RWPE1 (cell line): ENCODE measurements at regions not wholly inside any gene's neighbourhood (a gene's known extent, or its start where the extent isn't known, plus 50 kb on each side); places are given as distances from the start of the nearest gene placed in this dataset.

Experiments
- CTCF ChIA-PET: fragments of 350-600 bp; sonication (Branson Sonifier 250); formaldehyde crosslinking; extraction: SDS; loops from one replicate; lab custom pipeline; 2021; lab: Yijun Ruan, JAX
- POLR2A ChIA-PET: fragments of 400-600 bp; formaldehyde crosslinking; extraction: SDS; loops from one replicate; lab custom pipeline; 2020; ENCODE audit warnings: antibody characterized with exemption; ENCODE audit not compliant: low non-redundant PET; lab: Yijun Ruan, JAX
- DNase-seq: peaks from one replicate; pipeline ENCODE4 v3.0.0; 2012; ENCODE audit warnings: low spot score
- H3K27ac ChIP-seq: fragments of 450-650 bp; 2 replicates; pipeline ENCODE4 v1.5.1; 2017
- CTCF ChIP-seq: fragments of 450-650 bp; conservative IDR thresholded peaks from 2 replicates; pipeline ENCODE4 v1.5.1; 2017; ENCODE audit warnings: low read depth, mild to moderate bottlenecking

GRCh38 chr2:217340899-217341298 lies 481.0 kb upstream of the TNP1 start:
- POLR2A ChIA-PET, result no interaction called here
- TF ChIP-seq CTCF, result no peak
- no peak for DNase-seq
- CTCF ChIA-PET, result no interaction called here
- H3K27ac ChIP-seq, result no peak overlapping the region

GRCh38 chr2:217340176-217340575 lies 480.3 kb upstream of the TNP1 start:
- CTCF ChIA-PET, result no interaction called here

GRCh38 chr2:217339753-217340152 lies 479.9 kb upstream of the TNP1 start:
- CTCF ChIA-PET, result no interaction called here
- no peak overlapping the region for H3K27ac ChIP-seq
- POLR2A ChIA-PET, result no interaction called here
- DNase-seq, result no peak
- TF ChIP-seq CTCF, result no peak

More at GRCh38 chr2:217340176-217340575, 480.3 kb upstream of the TNP1 start:
- no peak for DNase-seq
- no peak overlapping the region for H3K27ac ChIP-seq
- POLR2A ChIA-PET, result no interaction called here
- TF ChIP-seq CTCF, result no peak

- ChIA-PET CTCF (interaction anchor here (0.7 to 0.8 kb wide), 2 partner anchors 61 to 375 kb away, joined by 3 to 4 read pairs; no protein-coding TSS in a partner anchor), POLR2A (no interaction called here)
- no peak for TF ChIP-seq CTCF
- H3K27ac ChIP-seq, result no peak overlapping the region
- peak; percentile 17 for DNase-seq
Observed at GRCh38 chr2:217338306-217338916, 478.5 kb upstream of the TNP1 start.

GRCh38 chr2:217337771-217338170 lies 477.9 kb upstream of the TNP1 start:
- H3K27ac ChIP-seq, result no peak overlapping the region
- ChIA-PET POLR2A (no interaction called here), CTCF (interaction anchor here (0.7 to 0.8 kb wide), 2 partner anchors 62 to 375 kb away, joined by 3 to 4 read pairs; no protein-coding TSS in a partner anchor)
- no peak for TF ChIP-seq CTCF
- DNase-seq, result no peak

GRCh38 chr2:217336694-217337093 lies 476.8 kb upstream of the TNP1 start:
- TF ChIP-seq CTCF, result no peak
- no peak overlapping the region for H3K27ac ChIP-seq
- POLR2A ChIA-PET, result no interaction called here
- CTCF ChIA-PET, result no interaction called here
- no peak for DNase-seq
